Smooth muscle cell (in vitro differentiated cells): ENCODE measurements at regions not wholly inside any gene's neighbourhood (a gene's known extent, or its start where the extent isn't known, plus 50 kb on each side); places are given as distances from the start of the nearest gene placed in this dataset.

Source experiments
- DNase-seq: peaks from one replicate; lab custom pipeline; 2025; ENCODE audit not compliant: unreplicated experiment; lab: John Stamatoyannopoulos, UW
- H2AFZ ChIP-seq: fragments of 200-600 bp; sonication (generic); 2 replicates; pipeline ENCODE4 v1.6.0; 2016; ENCODE audit warnings: antibody characterized with exemption, low read depth, mild to moderate bottlenecking
- H3F3A ChIP-seq: fragments of 200-600 bp; sonication (generic); 2 replicates; pipeline ENCODE4 v1.6.0; 2017; ENCODE audit warnings: antibody characterized with exemption, low read depth
- H3K27ac ChIP-seq: fragments of 200-600 bp; sonication (generic); 2 replicates; pipeline ENCODE4 v1.5.1; 2016; ENCODE audit warnings: low read depth, mild to moderate bottlenecking
- H3K27me3 ChIP-seq: fragments of 200-600 bp; sonication (generic); 2 replicates; pipeline ENCODE4 v1.6.1; 2016; ENCODE audit warnings: low read depth, mild to moderate bottlenecking
- H3K36me3 ChIP-seq: fragments of 200-600 bp; sonication (generic); 2 replicates; pipeline ENCODE4 v1.5.1; 2016; ENCODE audit warnings: low read depth
- H3K4me1 ChIP-seq: fragments of 200-600 bp; sonication (generic); 2 replicates; pipeline ENCODE4 v1.5.1; 2016; ENCODE audit warnings: low read depth
- H3K4me2 ChIP-seq: fragments of 200-600 bp; sonication (generic); 2 replicates; pipeline ENCODE4 v1.6.0; 2016; ENCODE audit warnings: mild to moderate bottlenecking
- H3K4me3 ChIP-seq: fragments of 200-600 bp; sonication (generic); 2 replicates; pipeline ENCODE4 v1.5.1; 2016; ENCODE audit warnings: mild to moderate bottlenecking
- H3K79me2 ChIP-seq: fragments of 200-600 bp; sonication (generic); 2 replicates; pipeline ENCODE4 v1.6.0; 2016; ENCODE audit warnings: low read depth, mild to moderate bottlenecking
- H3K9ac ChIP-seq: fragments of 200-600 bp; sonication (generic); 2 replicates; pipeline ENCODE4 v1.6.0; 2016; ENCODE audit warnings: low read depth
- H3K9me3 ChIP-seq: fragments of 200-600 bp; sonication (generic); replicated peaks from 2 replicates; pipeline ENCODE4 v1.5.1; 2016; ENCODE audit warnings: low read depth
- H4K20me1 ChIP-seq: fragments of 200-600 bp; sonication (generic); 2 replicates; pipeline ENCODE4 v1.6.0; 2016; ENCODE audit warnings: low read depth
- WGBS: methylation state at CpG from one replicate; pipeline ENCODE4 v1.1.7; 2016; ENCODE audit warnings: low lambda C conversion rate; 5-methylcytosine and 5-hydroxymethylcytosine counted together
- TF ChIP-seq, protein P1 (sequence below): fragments of 200-600 bp; sonication (generic); IDR thresholded peaks from 2 replicates; pipeline ENCODE4 v1.5.1; 2017; ENCODE audit warnings: borderline replicate concordance, mild to moderate bottlenecking, antibody characterized with exemption; ENCODE audit not compliant: insufficient read depth, poor library complexity, severe bottlenecking

GRCh38 chr2:126811101-126811500, 87.6 kb upstream of the TEX51 start:
- Histone ChIP-seq H3F3A (no peaks in the 10 kb centered on the region), H4K20me1 (no peaks in the 10 kb centered on the region), H3K9me3 (no peaks in the 10 kb centered on the region), H3K4me1 (peaks cover 4% of the 10 kb centered on the region), H3K27me3 (no peaks in the 10 kb centered on the region), H3K79me2 (no peaks in the 10 kb centered on the region), H3K36me3 (no peaks in the 10 kb centered on the region), H3K4me3 (no peak overlapping the region), H3K4me2 (no peak overlapping the region), H3K9ac (no peak overlapping the region), H2AFZ (no peak overlapping the region), H3K27ac (no peak overlapping the region)
- WGBS = 92% methylated on average over 6 of the region's 6 CpGs
- TF ChIP-seq, protein P1, sequence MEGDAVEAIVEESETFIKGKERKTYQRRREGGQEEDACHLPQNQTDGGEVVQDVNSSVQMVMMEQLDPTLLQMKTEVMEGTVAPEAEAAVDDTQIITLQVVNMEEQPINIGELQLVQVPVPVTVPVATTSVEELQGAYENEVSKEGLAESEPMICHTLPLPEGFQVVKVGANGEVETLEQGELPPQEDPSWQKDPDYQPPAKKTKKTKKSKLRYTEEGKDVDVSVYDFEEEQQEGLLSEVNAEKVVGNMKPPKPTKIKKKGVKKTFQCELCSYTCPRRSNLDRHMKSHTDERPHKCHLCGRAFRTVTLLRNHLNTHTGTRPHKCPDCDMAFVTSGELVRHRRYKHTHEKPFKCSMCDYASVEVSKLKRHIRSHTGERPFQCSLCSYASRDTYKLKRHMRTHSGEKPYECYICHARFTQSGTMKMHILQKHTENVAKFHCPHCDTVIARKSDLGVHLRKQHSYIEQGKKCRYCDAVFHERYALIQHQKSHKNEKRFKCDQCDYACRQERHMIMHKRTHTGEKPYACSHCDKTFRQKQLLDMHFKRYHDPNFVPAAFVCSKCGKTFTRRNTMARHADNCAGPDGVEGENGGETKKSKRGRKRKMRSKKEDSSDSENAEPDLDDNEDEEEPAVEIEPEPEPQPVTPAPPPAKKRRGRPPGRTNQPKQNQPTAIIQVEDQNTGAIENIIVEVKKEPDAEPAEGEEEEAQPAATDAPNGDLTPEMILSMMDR = no peak
- DNase-seq = no peak

- Histone ChIP-seq H3K27me3 (no peaks in the 10 kb centered on the region), H4K20me1 (no peaks in the 10 kb centered on the region), H2AFZ (no peak overlapping the region), H3K27ac (no peak overlapping the region), H3K9me3 (no peaks in the 10 kb centered on the region), H3K4me3 (no peak overlapping the region), H3K4me2 (no peak overlapping the region), H3K79me2 (no peaks in the 10 kb centered on the region), H3F3A (no peaks in the 10 kb centered on the region), H3K9ac (no peak overlapping the region), H3K4me1 (no peaks in the 10 kb centered on the region), H3K36me3 (no peaks in the 10 kb centered on the region)
- no peak for DNase-seq
- WGBS = 90% methylated on average over 3 of the region's 3 CpGs
- TF ChIP-seq, protein P1 = no peak
Measured at GRCh38 chr2:126817172-126817571, 81.5 kb upstream of the TEX51 start.

- TF ChIP-seq, protein P1 = no peak
- no peaks in the 10 kb centered on the region for H3K9me3 ChIP-seq
- no peaks in the 10 kb centered on the region for H3F3A ChIP-seq
Measured at GRCh38 chr2:126822115-126822514, 76.6 kb upstream of the TEX51 start.

DNA sequence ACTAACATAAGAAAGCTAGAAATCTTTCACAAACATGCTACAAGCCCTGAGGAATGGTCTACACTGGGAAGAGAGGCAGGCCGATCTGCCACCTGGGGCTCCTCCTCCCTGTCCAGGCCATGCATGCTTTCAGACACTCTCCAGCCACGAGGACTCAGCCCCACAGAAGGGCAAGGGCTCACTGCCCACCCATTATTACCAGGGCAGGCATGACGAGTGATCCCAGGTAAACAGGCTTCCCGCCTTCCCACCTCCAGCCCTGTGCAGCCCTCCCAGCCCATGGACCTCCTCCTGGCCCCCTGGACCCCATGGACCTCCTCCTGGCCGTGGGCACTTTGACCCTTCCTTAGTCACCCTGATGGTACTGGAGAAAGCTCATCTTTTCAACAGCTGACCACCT, 75.8 kb upstream of the TEX51 start:
- DNase-seq = no peak
- 89% methylated on average over 5 of the region's 5 CpGs for WGBS
- no peak overlapping the region for H3K4me3 ChIP-seq

More at GRCh38 chr2:126822115-126822514, 76.6 kb upstream of the TEX51 start:
- Histone ChIP-seq H3K79me2 (no peaks in the 10 kb centered on the region), H3K27ac (no peak overlapping the region), H3K4me2 (no peak overlapping the region), H2AFZ (no peak overlapping the region), H3K9ac (no peak overlapping the region), H3K36me3 (no peaks in the 10 kb centered on the region), H4K20me1 (no peaks in the 10 kb centered on the region), H3K4me3 (no peak overlapping the region), H3K27me3 (no peaks in the 10 kb centered on the region), H3K4me1 (no peaks in the 10 kb centered on the region)
- DNase-seq = no peak
- WGBS = 85% methylated on average over 8 of the region's 8 CpGs

More for the DNA sequence above, 75.8 kb upstream of the TEX51 start:
- no peaks in the 10 kb centered on the region for H3K36me3 ChIP-seq
- no peaks in the 10 kb centered on the region for H3K9me3 ChIP-seq
- no peaks in the 10 kb centered on the region for H3K79me2 ChIP-seq
- no peak overlapping the region for H3K4me2 ChIP-seq
- no peak overlapping the region for H2AFZ ChIP-seq
- no peaks in the 10 kb centered on the region for H4K20me1 ChIP-seq
- H3F3A ChIP-seq = no peaks in the 10 kb centered on the region
- TF ChIP-seq, protein P1 = no peak
- H3K4me1 ChIP-seq = no peaks in the 10 kb centered on the region
- H3K27me3 ChIP-seq = no peaks in the 10 kb centered on the region
- H3K27ac ChIP-seq = no peak overlapping the region
- H3K9ac ChIP-seq = no peak overlapping the region
